Thyroid gland (tissue), 4 donors: ENCODE measurements at regions not wholly inside any gene's neighbourhood (a gene's known extent, or its start where the extent isn't known, plus 50 kb on each side); places are given as distances from the start of the nearest gene placed in this dataset.
A peak's percentile ranks its signal among the peaks of the same experiment; 100 is the strongest.

Experiments used
- DNase-seq, 2 donors: peaks; one replicate each; pipeline ENCODE4 v3.0.0-alpha.2; 2019
- H3K27ac ChIP-seq, 3 donors: fragments of 200-600 bp; sonication (generic); 1 replicate in 2 of 3; 2 replicates in 1 of 3; pipeline ENCODE4 v1.5.1; 2016 to 2019; ENCODE audit warnings: mild to moderate bottlenecking in 1 of 3, moderate library complexity in 1 of 3
- H3K27me3 ChIP-seq: fragments of 200-600 bp; sonication (generic); one replicate; pipeline ENCODE4 v1.5.1; 2019
- H3K36me3 ChIP-seq, 2 donors: fragments of 200-600 bp; sonication (generic); one replicate each; pipeline ENCODE4 v1.5.1; 2016 to 2019
- H3K4me1 ChIP-seq, 2 donors: fragments of 200-600 bp; sonication (generic); one replicate each; pipeline ENCODE4 v1.5.1; 2017 to 2019
- H3K4me3 ChIP-seq, 3 donors: fragments of 200-600 bp; sonication (generic); replicated peaks in 1 of 3; 1 replicate in 2 of 3; 2 replicates in 1 of 3; pipeline ENCODE4 v1.5.1; 2016; ENCODE audit warnings: mild to moderate bottlenecking in 1 of 3
- H3K9me3 ChIP-seq: fragments of 200-600 bp; sonication (generic); one replicate; pipeline ENCODE4 v1.5.1; 2017
- CTCF ChIP-seq, 6 experiments: fragments of 200-600 bp in 3 of 6; fragments of 450-650 bp in 3 of 6; sonication (generic) in 3 of 6; IDR thresholded peaks; one replicate each; pipeline ENCODE4 v1.5.1; 2016 to 2019; ENCODE audit warnings: antibody characterized with exemption in 6 of 6, mild to moderate bottlenecking in 2 of 6, inconsistent platforms in 1 of 6, moderate library complexity in 1 of 6
- POLR2A ChIP-seq, 2 donors: fragments of 450-650 bp; IDR thresholded peaks; one replicate each; pipeline ENCODE4 v1.6.1; 2017; ENCODE audit warnings: antibody characterized with exemption in 2 of 2, mild to moderate bottlenecking in 2 of 2, moderate library complexity in 1 of 2
- WGBS, 2 donors: methylation state at CpG; one replicate each; pipeline ENCODE4 v1.1.5; 2017; 5-methylcytosine and 5-hydroxymethylcytosine counted together
- intact Hi-C: fragments of 100-400 bp; cut with DNase I; formaldehyde crosslinking; loops from one replicate; pipeline ENCODE4 v1.15.1; 2023

DNA sequence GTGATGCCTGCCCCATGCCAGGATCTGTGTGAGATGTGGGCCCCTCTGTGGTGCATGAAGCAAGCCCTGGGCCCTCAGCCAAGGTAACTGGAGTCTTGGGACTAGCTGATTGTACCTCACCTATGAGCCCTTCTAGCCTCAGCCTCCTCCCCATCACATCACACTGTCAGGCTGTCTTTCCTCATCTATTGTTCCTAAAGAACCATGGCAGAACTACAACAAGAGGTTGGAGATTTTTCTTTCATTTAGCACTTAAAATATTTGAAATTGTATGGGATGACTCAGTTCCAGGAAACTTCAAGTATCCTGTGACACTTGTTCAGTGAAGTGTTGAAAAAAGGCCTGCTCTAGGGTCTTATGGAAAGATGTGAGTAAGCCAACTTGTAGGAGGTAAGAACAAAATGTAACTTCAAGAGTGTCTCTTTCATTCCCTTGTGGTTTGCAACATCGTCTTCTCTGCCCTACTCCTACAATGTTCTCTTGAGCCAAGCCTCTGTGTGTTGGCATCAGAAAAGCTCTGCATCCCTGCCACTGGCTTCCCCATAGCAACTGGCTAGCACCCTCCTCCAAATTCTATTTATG lies 58.7 kb upstream of the TIPARP start:
- DNase-seq: peak; percentile 81
- H3K4me3 ChIP-seq: no peak overlapping the region
- no peaks in the 10 kb centered on the region for H3K27me3 ChIP-seq
- TF ChIP-seq POLR2A (IDR thresholded peaks at IDR 0.05) (no peak), CTCF (IDR thresholded peaks at IDR 0.05) (no peak)
- 19 to 21% methylated on average over 1 of the region's 1 CpG for WGBS, 2 donors
- intact Hi-C loops: no loop called here
- peaks cover 0 to 28% of the 10 kb centered on the region in 2 donors for H3K4me1 ChIP-seq
- no peaks in the 10 kb centered on the region for H3K36me3 ChIP-seq
- H3K9me3 ChIP-seq: no peaks in the 10 kb centered on the region
- peak overlapping the region; percentile 54 to 75 (median 67) for H3K27ac ChIP-seq

DNA sequence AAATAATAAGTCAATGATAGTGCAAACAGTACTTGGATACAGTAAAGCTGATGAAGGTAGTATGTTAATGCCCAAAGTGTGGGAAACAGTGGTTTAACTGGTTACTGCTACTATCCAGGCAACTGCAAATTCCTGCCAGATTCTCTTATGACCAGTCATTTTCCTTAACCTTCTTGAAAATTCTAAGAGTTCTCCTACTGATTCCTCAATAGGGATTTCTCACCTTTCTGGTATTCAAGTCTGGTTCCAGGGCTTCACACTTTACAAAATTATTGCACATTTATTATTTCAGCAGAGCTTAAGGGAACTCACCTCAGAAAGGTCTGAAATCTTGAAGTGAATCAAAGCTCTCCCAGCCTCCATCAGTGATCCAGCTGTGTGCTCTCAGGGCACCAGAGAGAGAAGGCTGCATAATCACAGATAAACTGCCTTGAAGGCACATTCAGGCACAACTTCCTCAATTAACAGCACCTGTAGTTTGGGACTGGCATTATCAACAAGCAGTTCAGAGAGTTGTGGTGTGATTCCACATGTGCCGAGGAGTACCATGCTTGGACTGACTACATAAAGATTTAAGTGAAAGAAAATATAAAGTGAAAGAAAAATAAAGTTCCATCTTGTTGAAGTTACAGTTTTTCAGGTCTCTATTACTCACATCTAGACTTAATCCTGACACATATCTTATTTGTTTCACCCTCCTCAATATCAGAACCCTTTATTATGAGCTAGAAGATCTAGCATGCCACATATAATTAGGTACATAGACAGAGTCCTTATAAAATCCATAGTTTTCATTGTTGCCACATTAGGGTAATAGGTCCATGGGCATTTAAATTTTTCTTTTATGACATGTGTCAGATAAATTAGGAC lies 59.5 kb upstream of the TIPARP start:
- intact Hi-C loops: no loop called here
- peak overlapping the region; percentile 54 to 75 (median 67) for H3K27ac ChIP-seq
- H3K4me1 ChIP-seq: peaks cover 0 to 21% of the 10 kb centered on the region in 2 donors
- 83 to 90% methylated on average over 1 of the region's 1 CpG for WGBS, 2 donors
- DNase-seq: peak; percentile 17 to 22
- H3K36me3 ChIP-seq: no peaks in the 10 kb centered on the region
- no peaks in the 10 kb centered on the region for H3K27me3 ChIP-seq
- no peak overlapping the region for H3K4me3 ChIP-seq
- TF ChIP-seq POLR2A (IDR thresholded peaks at IDR 0.05) (no peak), CTCF (IDR thresholded peaks at IDR 0.05) (no peak)
- no peaks in the 10 kb centered on the region for H3K9me3 ChIP-seq

DNA sequence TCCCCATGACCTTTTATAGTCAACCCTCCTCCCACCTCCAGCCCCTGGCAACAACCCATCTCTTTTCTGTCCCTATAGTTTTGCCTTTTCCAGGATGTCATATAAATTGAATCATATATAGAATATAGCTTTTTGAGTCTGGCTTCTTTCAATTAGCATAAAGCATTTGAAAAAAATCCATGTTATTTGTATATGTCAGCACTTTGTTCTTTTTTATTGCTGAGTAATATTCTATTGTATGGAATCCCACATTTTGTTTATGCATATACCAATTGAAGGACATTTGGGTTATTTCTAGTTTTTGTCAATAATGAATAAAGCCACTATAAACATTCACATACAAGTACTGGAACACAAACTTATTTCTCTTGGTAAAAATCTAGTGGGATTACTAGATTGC lies 58.0 kb upstream of the SSR3 start:
- no peak for DNase-seq
- Histone ChIP-seq H3K4me3 (no peak overlapping the region), H3K36me3 (no peaks in the 10 kb centered on the region), H3K4me1 (peaks cover 0 to 21% of the 10 kb centered on the region in 2 donors), H3K9me3 (no peaks in the 10 kb centered on the region), H3K27ac (no peak overlapping the region), H3K27me3 (no peaks in the 10 kb centered on the region)
- intact Hi-C loops: no loop called here
- TF ChIP-seq CTCF (IDR thresholded peaks at IDR 0.05): no peak
- TF ChIP-seq POLR2A (IDR thresholded peaks at IDR 0.05): no peak

DNA sequence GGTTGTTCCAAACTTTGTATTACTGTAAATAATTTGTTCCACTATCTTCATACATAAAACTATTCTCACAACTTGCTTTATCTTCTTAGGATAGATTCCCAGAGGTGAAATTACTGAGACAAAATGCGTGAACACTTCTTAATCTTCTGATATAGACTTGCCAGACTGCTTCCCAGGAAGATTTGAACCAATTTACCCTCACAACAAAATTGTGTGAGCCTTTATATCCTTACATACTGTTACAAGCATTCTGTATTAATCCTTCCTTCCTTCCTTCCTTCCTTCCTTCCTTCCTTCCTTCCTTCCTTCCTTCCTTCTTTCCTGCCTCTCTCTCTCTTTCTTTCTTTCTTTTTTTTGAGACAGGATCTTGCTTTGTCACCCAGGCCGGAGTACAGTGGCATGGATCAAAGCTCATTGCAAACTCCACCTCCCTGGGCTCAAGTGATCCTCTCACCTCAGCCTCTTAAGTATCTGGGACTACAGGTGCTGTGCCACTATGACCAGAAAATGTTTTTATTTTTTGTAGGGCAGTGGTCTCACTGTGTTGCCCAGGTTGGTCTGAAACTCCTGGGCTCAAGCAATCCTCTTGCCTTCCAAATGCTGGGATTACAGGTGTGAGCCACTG lies 57.1 kb upstream of the SSR3 start:
- peak; percentile 48 to 55 for DNase-seq
- 63 to 68% methylated on average over 2 of the region's 2 CpGs for WGBS, 2 donors
- intact Hi-C loops: no loop called here

More for the DNA sequence above, 57.1 kb upstream of the SSR3 start:
- no peak overlapping the region for H3K27ac ChIP-seq
- H3K27me3 ChIP-seq: no peaks in the 10 kb centered on the region
- TF ChIP-seq POLR2A (IDR thresholded peaks at IDR 0.05) (no peak), CTCF (IDR thresholded peaks at IDR 0.05) (no peak)
- no peak overlapping the region for H3K4me3 ChIP-seq
- peaks cover 0 to 21% of the 10 kb centered on the region in 2 donors for H3K4me1 ChIP-seq
- H3K36me3 ChIP-seq: no peaks in the 10 kb centered on the region
- H3K9me3 ChIP-seq: no peaks in the 10 kb centered on the region
